Fibroblast of lung (primary cell): ENCODE measurements at regions not wholly inside any gene's neighbourhood (a gene's known extent, or its start where the extent isn't known, plus 50 kb on each side); places are given as distances from the start of the nearest gene placed in this dataset.
A peak's percentile ranks its signal among the peaks of the same experiment; 100 is the strongest.

Experiments used
- DNase-seq, 2 donors: peaks; one replicate each; pipeline versions ENCODE4 v3.0.0 to v3.0.0-alpha.2; 2010; ENCODE audit warnings: low read depth in 2 of 2
- H2AFZ ChIP-seq: 2 replicates; pipeline ENCODE4 v1.5.1; 2012; ENCODE audit warnings: low read length, control low read depth, inconsistent platforms
- H3K27ac ChIP-seq: 2 replicates; pipeline ENCODE4 v1.5.1; 2011; ENCODE audit warnings: low read length, control low read depth; ENCODE audit not compliant: insufficient read depth
- H3K27me3 ChIP-seq: 2 replicates; pipeline ENCODE4 v1.5.1; 2011; ENCODE audit warnings: mild to moderate bottlenecking, low read length; ENCODE audit not compliant: control insufficient read depth, insufficient read depth
- H3K36me3 ChIP-seq: 2 replicates; pipeline ENCODE4 v1.5.1; 2011; ENCODE audit warnings: low read length; ENCODE audit not compliant: control insufficient read depth, insufficient read depth
- H3K4me1 ChIP-seq: 2 replicates; pipeline ENCODE4 v1.5.1; 2011; ENCODE audit warnings: low read length; ENCODE audit not compliant: control insufficient read depth, insufficient read depth; ENCODE audit errors: extremely low read depth
- H3K4me2 ChIP-seq: 2 replicates; pipeline ENCODE4 v1.5.1; 2011; ENCODE audit warnings: low read length, control low read depth; ENCODE audit not compliant: insufficient read depth; ENCODE audit errors: extremely low read depth
- H3K4me3 ChIP-seq, 4 experiments: fragments of 200-600 bp in 1 of 4; sonication (generic) in 1 of 4; replicated peaks in 1 of 4; 2 replicates each; pipeline ENCODE4 v1.5.1; 2011 to 2016; ENCODE audit warnings: low read length in 4 of 4, low read depth in 3 of 4, mild to moderate bottlenecking in 3 of 4, control low read depth in 2 of 4, inconsistent platforms in 1 of 4, mixed read lengths in 1 of 4; ENCODE audit not compliant: insufficient read depth in 1 of 4; ENCODE audit errors: control extremely low read depth in 1 of 4
- H3K79me2 ChIP-seq: 2 replicates; pipeline ENCODE4 v1.5.1; 2012; ENCODE audit warnings: mild to moderate bottlenecking, low read length, inconsistent platforms; ENCODE audit not compliant: control insufficient read depth, insufficient read depth
- H3K9ac ChIP-seq: 2 replicates; pipeline ENCODE4 v1.5.1; 2011; ENCODE audit warnings: mild to moderate bottlenecking, low read length, control low read depth; ENCODE audit not compliant: insufficient read depth
- H3K9me3 ChIP-seq: 2 replicates; pipeline ENCODE4 v1.5.1; 2012; ENCODE audit warnings: low read depth, low read length; ENCODE audit not compliant: control insufficient read depth, insufficient read depth
- H4K20me1 ChIP-seq: 2 replicates; pipeline ENCODE4 v1.5.1; 2011; ENCODE audit warnings: low read length; ENCODE audit not compliant: control insufficient read depth, insufficient read depth; ENCODE audit errors: extremely low read depth
- CTCF ChIP-seq, 2 donors: IDR thresholded peaks in 1 of 2; conservative IDR thresholded peaks in 1 of 2; 1 replicate in 1 of 2; 2 replicates in 1 of 2; pipeline ENCODE4 v1.5.1; 2011 to 2012; ENCODE audit warnings: low read length in 2 of 2, control low read depth in 1 of 2, inconsistent platforms in 1 of 2, low read depth in 1 of 2, mild to moderate bottlenecking in 1 of 2
- EZH2 ChIP-seq: IDR thresholded peaks from 2 replicates; pipeline ENCODE4 v1.5.1; 2012; ENCODE audit warnings: low read length, control low read depth, mild to moderate bottlenecking; ENCODE audit errors: missing control alignments

- Histone ChIP-seq H3K4me3 (no peak overlapping the region), H3K36me3 (no peaks in the 10 kb centered on the region), H3K9me3 (no peaks in the 10 kb centered on the region), H3K4me2 (no peak overlapping the region), H2AFZ (no peak overlapping the region), H4K20me1 (no peaks in the 10 kb centered on the region), H3K9ac (no peak overlapping the region), H3K79me2 (no peaks in the 10 kb centered on the region), H3K27ac (no peak overlapping the region), H3K4me1 (no peaks in the 10 kb centered on the region), H3K27me3 (no peaks in the 10 kb centered on the region)
- no peak for DNase-seq
- TF ChIP-seq CTCF (conservative IDR thresholded peaks at IDR 0.05 in 1 of 2, IDR thresholded peaks at IDR 0.05 in 1 of 2; ENCODE audit: low read depth in 1 of 2, low read length in 2 of 2) (no peak), EZH2 (no peak)
Measured at GRCh38 chr5:167893271-167893670, 398.2 kb upstream of the WWC1 start.

DNA sequence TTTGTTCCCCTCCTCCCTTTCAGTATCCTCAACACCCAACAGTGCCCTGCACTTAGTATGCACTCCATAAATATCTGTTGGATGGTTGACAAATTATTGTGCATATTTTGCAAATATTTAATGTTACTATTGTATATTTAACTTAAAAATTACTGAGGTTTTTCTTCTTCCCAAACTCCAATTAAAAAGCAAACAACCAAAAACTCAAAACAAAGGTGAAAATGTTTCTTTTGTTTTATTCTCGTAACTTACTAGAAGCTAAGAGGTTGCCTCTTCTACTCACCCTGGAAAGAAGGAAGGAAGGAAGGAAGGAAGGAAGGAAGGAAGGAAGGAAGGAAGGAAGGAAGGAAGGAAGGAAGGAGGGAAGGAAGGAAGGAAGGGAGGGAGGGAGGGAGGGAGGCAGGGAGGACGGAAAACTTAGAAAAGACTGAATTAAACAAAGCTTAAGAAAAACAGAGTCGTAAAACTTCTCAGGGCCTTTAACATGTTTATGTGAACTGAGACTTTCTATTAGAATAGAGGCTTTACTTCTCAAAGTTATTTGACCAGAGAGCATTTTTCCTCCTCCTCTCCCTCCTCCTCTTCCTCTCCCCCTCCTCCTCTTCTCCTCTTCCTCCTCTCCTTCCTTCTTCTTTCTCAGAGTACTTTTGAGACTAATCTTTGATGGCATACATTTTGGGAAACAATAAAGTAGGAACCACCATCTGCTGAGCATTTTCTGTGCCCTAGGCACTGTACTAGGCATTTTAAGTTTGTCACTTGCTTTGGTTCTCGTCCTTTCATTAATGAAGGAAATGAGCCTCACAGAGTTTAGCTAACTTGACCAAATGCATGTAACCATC is 396.6 kb upstream of the WWC1 start:
- H3K79me2 ChIP-seq = no peaks in the 10 kb centered on the region
- H3K27me3 ChIP-seq = no peaks in the 10 kb centered on the region
- H3K4me2 ChIP-seq = no peak overlapping the region
- H3K36me3 ChIP-seq = no peaks in the 10 kb centered on the region
- no peak overlapping the region for H3K27ac ChIP-seq
- DNase-seq = no peak
- H3K4me1 ChIP-seq = no peaks in the 10 kb centered on the region
- TF ChIP-seq CTCF (conservative IDR thresholded peaks at IDR 0.05 in 1 of 2, IDR thresholded peaks at IDR 0.05 in 1 of 2; ENCODE audit: low read depth in 1 of 2, low read length in 2 of 2) (no peak), EZH2 (no peak)
- no peaks in the 10 kb centered on the region for H4K20me1 ChIP-seq
- H3K4me3 ChIP-seq = no peak overlapping the region
- H3K9ac ChIP-seq = no peak overlapping the region
- H3K9me3 ChIP-seq = no peaks in the 10 kb centered on the region
- H2AFZ ChIP-seq = no peak overlapping the region

GRCh38 chr5:167895899-167896659 is 395.4 kb upstream of the WWC1 start:
- Histone ChIP-seq H3K9ac (no peak overlapping the region), H3K9me3 (no peaks in the 10 kb centered on the region), H3K4me1 (no peaks in the 10 kb centered on the region), H3K27me3 (no peaks in the 10 kb centered on the region), H3K4me3 (no peak overlapping the region), H4K20me1 (no peaks in the 10 kb centered on the region), H3K79me2 (no peaks in the 10 kb centered on the region), H3K36me3 (no peaks in the 10 kb centered on the region), H3K4me2 (no peak overlapping the region), H2AFZ (no peak overlapping the region), H3K27ac (no peak overlapping the region)
- no peak for TF ChIP-seq CTCF (conservative IDR thresholded peaks at IDR 0.05 in 1 of 2, IDR thresholded peaks at IDR 0.05 in 1 of 2; ENCODE audit: low read depth in 1 of 2, low read length in 2 of 2)
- no peak for TF ChIP-seq EZH2
- DNase-seq = peak in 1 of 2 donors; percentile 67
